B cell (primary cell): ENCODE measurements at regions not wholly inside any gene's neighbourhood (a gene's known extent, or its start where the extent isn't known, plus 50 kb on each side); places are given as distances from the start of the nearest gene placed in this dataset.

Experiments used
- EZH2 ChIP-seq: IDR thresholded peaks from 2 replicates; pipeline ENCODE4 v1.6.1; 2012; ENCODE audit warnings: borderline replicate concordance, low read depth, mild to moderate bottlenecking, moderate library complexity, low read length; ENCODE audit not compliant: insufficient read depth, poor library complexity, severe bottlenecking
- TF ChIP-seq, protein P1 (sequence below): fragments of 200-600 bp; IDR thresholded peaks from one replicate; pipeline ENCODE4 v1.8.0; 2022; ENCODE audit warnings: antibody characterized with exemption, mild to moderate bottlenecking

DNA sequence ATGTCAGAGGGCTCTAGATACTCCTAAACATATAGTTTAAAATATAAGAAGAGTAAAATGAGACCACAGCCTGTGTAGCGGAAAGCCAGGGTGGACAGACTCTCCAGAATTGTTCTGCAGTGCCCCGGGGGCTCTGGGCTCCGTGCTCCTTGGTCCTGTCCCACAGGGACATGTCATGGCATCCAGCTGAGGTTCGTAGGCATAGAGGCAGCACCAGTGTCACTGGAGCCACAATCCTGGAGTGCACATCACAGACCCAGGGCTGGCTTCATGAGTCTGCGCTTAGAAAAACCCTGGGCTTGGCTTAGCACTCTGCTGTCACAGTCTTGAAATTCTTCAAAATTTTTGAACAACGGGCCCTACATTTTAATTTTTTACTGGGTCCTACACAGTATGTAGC, 280.4 kb upstream of the ZNF32 start:
- TF ChIP-seq, protein P1, sequence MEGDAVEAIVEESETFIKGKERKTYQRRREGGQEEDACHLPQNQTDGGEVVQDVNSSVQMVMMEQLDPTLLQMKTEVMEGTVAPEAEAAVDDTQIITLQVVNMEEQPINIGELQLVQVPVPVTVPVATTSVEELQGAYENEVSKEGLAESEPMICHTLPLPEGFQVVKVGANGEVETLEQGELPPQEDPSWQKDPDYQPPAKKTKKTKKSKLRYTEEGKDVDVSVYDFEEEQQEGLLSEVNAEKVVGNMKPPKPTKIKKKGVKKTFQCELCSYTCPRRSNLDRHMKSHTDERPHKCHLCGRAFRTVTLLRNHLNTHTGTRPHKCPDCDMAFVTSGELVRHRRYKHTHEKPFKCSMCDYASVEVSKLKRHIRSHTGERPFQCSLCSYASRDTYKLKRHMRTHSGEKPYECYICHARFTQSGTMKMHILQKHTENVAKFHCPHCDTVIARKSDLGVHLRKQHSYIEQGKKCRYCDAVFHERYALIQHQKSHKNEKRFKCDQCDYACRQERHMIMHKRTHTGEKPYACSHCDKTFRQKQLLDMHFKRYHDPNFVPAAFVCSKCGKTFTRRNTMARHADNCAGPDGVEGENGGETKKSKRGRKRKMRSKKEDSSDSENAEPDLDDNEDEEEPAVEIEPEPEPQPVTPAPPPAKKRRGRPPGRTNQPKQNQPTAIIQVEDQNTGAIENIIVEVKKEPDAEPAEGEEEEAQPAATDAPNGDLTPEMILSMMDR = no peak
- TF ChIP-seq EZH2 = no peak
